ENCODE measurements at regions not wholly inside any gene's neighbourhood (a gene's known extent, or its start where the extent isn't known, plus 50 kb on each side); places are given as distances from the start of the nearest gene placed in this dataset.

- intact Hi-C loops (cut with micrococcal nuclease; ENCODE audit: unreplicated experiment) = no loop called here
- DNase-seq (ENCODE audit: low spot score) = no peak
- no peaks in the 10 kb centered on the region for H4K20me1 ChIP-seq (ENCODE audit: insufficient read depth, low read length)
- no peaks in the 10 kb centered on the region for H3K4me1 ChIP-seq (ENCODE audit: insufficient read depth, low read length, poor library complexity, severe bottlenecking)
- H3K9me2 ChIP-seq (ENCODE audit: insufficient read depth, low read length) = no peaks in the 10 kb centered on the region
- ChIA-PET CTCF (ENCODE audit: unreplicated experiment) (no interaction called here), POLR2A (no interaction called here)
- H2AFZ ChIP-seq (ENCODE audit: low read length) = no peak overlapping the region
- H3K4me3 ChIP-seq (ENCODE audit: low read depth, low read length, poor library complexity, severe bottlenecking) = no peak overlapping the region
- no peak overlapping the region for H3K4me2 ChIP-seq (ENCODE audit: low read length)
- TF ChIP-seq CTCF (conservative IDR thresholded peaks at IDR 0.05; ENCODE audit: low read length) (no peak), EZH2phosphoT487 (IDR thresholded peaks at IDR 0.05; ENCODE audit: borderline replicate concordance, low read depth, low read length) (no peak)
- BruUV-seq (replicated peaks) = no TSS peak
- no peaks in the 10 kb centered on the region for H3K9me3 ChIP-seq (ENCODE audit: low read length)
- no peak overlapping the region for H3K27ac ChIP-seq (ENCODE audit: low read depth, low read length, poor library complexity, severe bottlenecking)
- no peaks in the 10 kb centered on the region for H3K36me3 ChIP-seq (ENCODE audit: insufficient read depth, low read length)
- no peaks in the 10 kb centered on the region for H3K79me2 ChIP-seq (ENCODE audit: insufficient read depth, low read depth, low read length)
Measured at GRCh38 chr2:176885001-176885643, 327.5 kb upstream of the HNRNPA3 start.

- H3K9me2 ChIP-seq (ENCODE audit: insufficient read depth, low read length) = no peaks in the 10 kb centered on the region
- H4K20me1 ChIP-seq (ENCODE audit: insufficient read depth, low read length) = no peaks in the 10 kb centered on the region
- H3K4me1 ChIP-seq (ENCODE audit: insufficient read depth, low read length, poor library complexity, severe bottlenecking) = no peaks in the 10 kb centered on the region
- H2AFZ ChIP-seq (ENCODE audit: low read length) = no peak overlapping the region
- no peaks in the 10 kb centered on the region for H3K9me3 ChIP-seq (ENCODE audit: low read length)
- H3K27ac ChIP-seq (ENCODE audit: low read depth, low read length, poor library complexity, severe bottlenecking) = no peak overlapping the region
- H3K36me3 ChIP-seq (ENCODE audit: insufficient read depth, low read length) = no peaks in the 10 kb centered on the region
- H3K79me2 ChIP-seq (ENCODE audit: insufficient read depth, low read depth, low read length) = no peaks in the 10 kb centered on the region
- TF ChIP-seq EZH2phosphoT487 (IDR thresholded peaks at IDR 0.05; ENCODE audit: borderline replicate concordance, low read depth, low read length) (no peak), CTCF (conservative IDR thresholded peaks at IDR 0.05; ENCODE audit: low read length) (no peak)
- no peak overlapping the region for H3K4me2 ChIP-seq (ENCODE audit: low read length)
- ChIA-PET POLR2A (no interaction called here), CTCF (ENCODE audit: unreplicated experiment) (no interaction called here)
- intact Hi-C loops (cut with micrococcal nuclease; ENCODE audit: unreplicated experiment) = no loop called here
- no TSS peak for BruUV-seq (replicated peaks)
- no peak for DNase-seq (ENCODE audit: low spot score)
- no peak overlapping the region for H3K4me3 ChIP-seq (ENCODE audit: low read depth, low read length, poor library complexity, severe bottlenecking)
Measured at GRCh38 chr2:176885661-176886060, 326.9 kb upstream of the HNRNPA3 start.

- no peaks in the 10 kb centered on the region for H3K9me2 ChIP-seq (ENCODE audit: insufficient read depth, low read length)
- no peaks in the 10 kb centered on the region for H3K79me2 ChIP-seq (ENCODE audit: insufficient read depth, low read depth, low read length)
- H2AFZ ChIP-seq (ENCODE audit: low read length) = no peak overlapping the region
- TF ChIP-seq EZH2phosphoT487 (IDR thresholded peaks at IDR 0.05; ENCODE audit: borderline replicate concordance, low read depth, low read length) (no peak), CTCF (conservative IDR thresholded peaks at IDR 0.05; ENCODE audit: low read length) (no peak)
- DNase-seq (ENCODE audit: low spot score) = no peak
- H3K27ac ChIP-seq (ENCODE audit: low read depth, low read length, poor library complexity, severe bottlenecking) = no peak overlapping the region
- no peak overlapping the region for H3K4me3 ChIP-seq (ENCODE audit: low read depth, low read length, poor library complexity, severe bottlenecking)
- ChIA-PET CTCF (ENCODE audit: unreplicated experiment) (no interaction called here), POLR2A (no interaction called here)
- intact Hi-C loops (cut with micrococcal nuclease; ENCODE audit: unreplicated experiment) = no loop called here
- no peaks in the 10 kb centered on the region for H3K9me3 ChIP-seq (ENCODE audit: low read length)
- H3K4me1 ChIP-seq (ENCODE audit: insufficient read depth, low read length, poor library complexity, severe bottlenecking) = no peaks in the 10 kb centered on the region
- BruUV-seq (replicated peaks) = no TSS peak
- H4K20me1 ChIP-seq (ENCODE audit: insufficient read depth, low read length) = no peaks in the 10 kb centered on the region
- H3K4me2 ChIP-seq (ENCODE audit: low read length) = no peak overlapping the region
- no peaks in the 10 kb centered on the region for H3K36me3 ChIP-seq (ENCODE audit: insufficient read depth, low read length)
Measured at GRCh38 chr2:176891105-176891504, 321.5 kb upstream of the HNRNPA3 start.
